Adrenal gland (tissue), 9 donors: ENCODE measurements at regions not wholly inside any gene's neighbourhood (a gene's known extent, or its start where the extent isn't known, plus 50 kb on each side); places are given as distances from the start of the nearest gene placed in this dataset.

Source experiments
- DNase-seq, 7 donors: peaks; one replicate each; pipeline ENCODE4 v3.0.0-alpha.2; 2019 to 2020
- H3K27ac ChIP-seq, 5 donors: fragments of 200-600 bp; sonication (generic) in 4 of 5; 1 replicate in 3 of 5; 2 replicates in 2 of 5; pipeline versions ENCODE4 v1.5.1 to v1.8.0; 2016 to 2020; ENCODE audit warnings: mild to moderate bottlenecking in 1 of 5
- H3K27me3 ChIP-seq: fragments of 200-600 bp; 2 replicates; pipeline ENCODE4 v1.8.0; 2021
- H3K36me3 ChIP-seq, 2 donors: fragments of 200-600 bp; replicated peaks in 1 of 2; 1 replicate in 1 of 2; 2 replicates in 1 of 2; pipeline versions ENCODE4 v1.5.1 to v1.8.0; 2018 to 2022
- H3K4me1 ChIP-seq, 2 donors: fragments of 200-600 bp; replicated peaks in 1 of 2; 1 replicate in 1 of 2; 2 replicates in 1 of 2; pipeline versions ENCODE4 v1.5.1 to v1.8.0; 2018 to 2021
- H3K4me3 ChIP-seq, 4 donors: fragments of 200-600 bp; sonication (generic) in 3 of 4; one replicate each; pipeline ENCODE4 v1.5.1; 2016 to 2018
- H3K9me3 ChIP-seq, 3 donors: fragments of 200-600 bp; sonication (generic) in 1 of 3; replicated peaks in 1 of 3; 1 replicate in 2 of 3; 2 replicates in 1 of 3; pipeline versions ENCODE4 v1.5.1 to v1.8.0; 2016 to 2021
- POLR2A ChIP-seq, 2 donors: fragments of 450-650 bp; IDR thresholded peaks; one replicate each; pipeline ENCODE4 v1.6.1; 2017; ENCODE audit warnings: antibody characterized with exemption in 2 of 2, mild to moderate bottlenecking in 2 of 2, moderate library complexity in 1 of 2
- WGBS, 4 donors: extraction: QIAGEN DNeasy Blood & Tissue Kit in 2 of 4; methylation state at CpG; one replicate each; pipeline versions ENCODE4 v1.1.5 to v1.1.7; 2013 to 2017; 5-methylcytosine and 5-hydroxymethylcytosine counted together
- intact Hi-C, 2 donors: fragments of 100-400 bp; cut with DNase I; formaldehyde crosslinking; loops; one replicate each; pipeline versions ENCODE4 v1.14.1 to v1.15.0; 2022 to 2023
- TF ChIP-seq, protein P1 (sequence below), 6 experiments: fragments of 450-650 bp in 4 of 6; fragments of 200-600 bp in 2 of 6; sonication (generic) in 1 of 6; IDR thresholded peaks; 1 replicate in 5 of 6; 2 replicates in 1 of 6; pipeline versions ENCODE4 v1.5.1 to v1.8.0; 2016 to 2021; ENCODE audit warnings: antibody characterized with exemption in 6 of 6, mild to moderate bottlenecking in 2 of 6, moderate library complexity in 1 of 6
- donor health status: healthy with polysubstance abuse.
- donor health status: Bipolar disorder and iron deficiency.
- donor health status: DM: yes; HTN: yes; CAD: no.
- donor health status: DM: no; HTN: no; CAD: no.
- donor health status: DM: no; HTN: no; CAD: no.

DNA sequence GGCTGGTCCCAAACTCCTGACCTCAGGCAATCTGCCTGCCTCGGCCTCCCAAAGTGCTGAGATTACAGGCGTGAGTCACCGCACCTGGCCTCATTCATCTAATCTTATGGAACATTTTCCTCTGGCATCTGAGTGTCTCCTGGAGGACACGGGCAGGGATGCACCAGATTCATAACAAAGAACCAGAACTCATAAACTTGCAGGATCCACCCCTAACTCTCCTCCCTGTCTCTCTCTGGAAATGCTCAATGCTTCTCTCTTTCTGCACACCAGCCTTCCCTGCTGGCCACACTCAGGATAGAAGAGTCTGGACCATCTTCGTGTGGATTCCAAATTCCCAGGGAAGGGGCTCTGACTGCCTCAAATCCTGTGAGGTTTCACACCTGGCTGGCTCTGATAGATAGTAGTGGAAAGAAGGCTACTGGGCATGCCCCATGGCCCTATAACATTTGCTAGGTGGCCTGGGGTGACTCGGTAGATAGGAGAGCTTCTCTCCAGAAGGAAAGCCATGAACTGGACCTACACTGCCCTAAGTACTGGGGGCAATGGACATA lies 483.2 kb upstream of the GYPC start:
- H3K27me3 ChIP-seq = no peaks in the 10 kb centered on the region
- no peak overlapping the region for H3K4me3 ChIP-seq
- H3K27ac ChIP-seq = no peak overlapping the region
- no peaks in the 10 kb centered on the region for H3K36me3 ChIP-seq
- DNase-seq = no peak
- no peak for TF ChIP-seq POLR2A (IDR thresholded peaks at IDR 0.05)
- TF ChIP-seq, protein P1, sequence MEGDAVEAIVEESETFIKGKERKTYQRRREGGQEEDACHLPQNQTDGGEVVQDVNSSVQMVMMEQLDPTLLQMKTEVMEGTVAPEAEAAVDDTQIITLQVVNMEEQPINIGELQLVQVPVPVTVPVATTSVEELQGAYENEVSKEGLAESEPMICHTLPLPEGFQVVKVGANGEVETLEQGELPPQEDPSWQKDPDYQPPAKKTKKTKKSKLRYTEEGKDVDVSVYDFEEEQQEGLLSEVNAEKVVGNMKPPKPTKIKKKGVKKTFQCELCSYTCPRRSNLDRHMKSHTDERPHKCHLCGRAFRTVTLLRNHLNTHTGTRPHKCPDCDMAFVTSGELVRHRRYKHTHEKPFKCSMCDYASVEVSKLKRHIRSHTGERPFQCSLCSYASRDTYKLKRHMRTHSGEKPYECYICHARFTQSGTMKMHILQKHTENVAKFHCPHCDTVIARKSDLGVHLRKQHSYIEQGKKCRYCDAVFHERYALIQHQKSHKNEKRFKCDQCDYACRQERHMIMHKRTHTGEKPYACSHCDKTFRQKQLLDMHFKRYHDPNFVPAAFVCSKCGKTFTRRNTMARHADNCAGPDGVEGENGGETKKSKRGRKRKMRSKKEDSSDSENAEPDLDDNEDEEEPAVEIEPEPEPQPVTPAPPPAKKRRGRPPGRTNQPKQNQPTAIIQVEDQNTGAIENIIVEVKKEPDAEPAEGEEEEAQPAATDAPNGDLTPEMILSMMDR (IDR thresholded peaks at IDR 0.05) = no peak
- no peaks in the 10 kb centered on the region for H3K4me1 ChIP-seq
- H3K9me3 ChIP-seq = no peaks in the 10 kb centered on the region
- intact Hi-C loops = no loop called here
- 56 to 81% (median 75%) methylated on average over 3 to 6 of the region's 6 CpGs for WGBS, 4 donors

DNA sequence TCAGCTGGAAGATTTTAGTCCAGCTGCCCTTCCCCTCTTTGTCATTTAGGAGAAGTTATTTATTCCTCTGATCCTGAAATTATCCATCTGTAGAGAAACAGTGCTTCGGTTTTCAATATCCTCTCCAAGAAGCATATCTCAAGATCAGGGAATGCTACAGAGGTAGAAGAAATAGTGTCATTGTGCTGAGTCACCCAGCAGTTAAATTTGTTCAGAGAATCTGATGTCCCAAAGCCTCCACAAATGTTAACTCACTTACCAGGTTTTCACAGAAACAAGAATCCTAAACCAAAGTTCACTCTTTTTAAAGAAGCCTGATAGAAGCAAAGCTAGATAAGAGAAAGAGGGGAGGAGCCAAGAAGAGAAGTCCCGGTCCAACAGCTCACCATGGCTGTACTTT lies 480.7 kb upstream of the GYPC start:
- H3K9me3 ChIP-seq = no peaks in the 10 kb centered on the region
- H3K27ac ChIP-seq = no peak overlapping the region
- TF ChIP-seq, protein P1 (IDR thresholded peaks at IDR 0.05) = no peak
- TF ChIP-seq POLR2A (IDR thresholded peaks at IDR 0.05) = no peak
- intact Hi-C loops = no loop called here
- WGBS, 4 donors = 64 to 71% (median 65%) methylated on average over 2 of the region's 2 CpGs
- H3K27me3 ChIP-seq = no peaks in the 10 kb centered on the region
- H3K4me3 ChIP-seq = no peak overlapping the region
- no peaks in the 10 kb centered on the region for H3K4me1 ChIP-seq
- H3K36me3 ChIP-seq = no peaks in the 10 kb centered on the region
- no peak for DNase-seq

DNA sequence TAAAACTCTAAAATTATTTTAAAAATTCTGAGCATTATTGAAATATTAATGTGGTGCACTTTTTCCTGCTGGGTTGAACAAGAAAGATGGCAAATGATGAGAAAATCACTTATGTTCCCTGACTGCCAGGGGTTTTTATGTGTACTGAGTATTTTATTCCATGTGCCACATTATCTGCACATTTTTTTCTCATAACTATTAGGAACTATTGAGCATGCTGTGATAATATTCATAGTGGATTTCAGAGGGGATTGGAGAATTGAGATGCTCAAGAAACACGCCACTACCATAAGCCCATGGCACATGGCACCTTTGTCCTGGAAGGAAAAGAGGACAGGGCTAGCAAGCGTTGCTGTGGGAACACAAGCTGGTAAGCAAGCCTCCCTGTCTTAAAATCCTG lies 478.5 kb upstream of the GYPC start:
- WGBS, 4 donors = 80 to 94% (median 85%) methylated on average over 2 of the region's 2 CpGs
- DNase-seq = no peak
- Histone ChIP-seq H3K27ac (no peak overlapping the region), H3K4me1 (no peaks in the 10 kb centered on the region), H3K36me3 (no peaks in the 10 kb centered on the region), H3K27me3 (no peaks in the 10 kb centered on the region), H3K9me3 (no peaks in the 10 kb centered on the region), H3K4me3 (no peak overlapping the region)
- intact Hi-C loops = no loop called here
- TF ChIP-seq, protein P1 (IDR thresholded peaks at IDR 0.05) = no peak
- TF ChIP-seq POLR2A (IDR thresholded peaks at IDR 0.05) = no peak

DNA sequence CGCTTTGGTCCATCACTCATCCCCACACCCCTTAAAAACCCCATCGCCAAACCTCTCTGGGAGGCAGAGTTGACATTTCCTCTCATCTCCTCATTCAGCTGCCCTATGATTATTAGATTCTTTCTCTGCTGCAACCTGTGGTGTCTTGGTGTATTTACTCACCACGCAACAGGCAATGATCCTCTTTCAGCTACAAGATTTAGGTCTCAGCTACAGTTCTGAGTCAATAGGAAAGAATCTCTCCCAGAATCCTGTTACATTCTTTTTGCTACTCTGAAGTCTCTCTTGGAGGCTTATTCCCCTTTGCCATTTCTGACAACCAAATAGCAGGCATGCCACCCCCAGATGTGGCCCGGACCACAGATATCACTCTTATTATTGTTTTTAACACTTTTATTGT lies 468.3 kb upstream of the GYPC start:
- 78 to 84% (median 82%) methylated on average over 4 of the region's 4 CpGs for WGBS, 4 donors
- no peaks in the 10 kb centered on the region for H3K9me3 ChIP-seq
- no peaks in the 10 kb centered on the region for H3K36me3 ChIP-seq
- no peak overlapping the region for H3K27ac ChIP-seq
- H3K27me3 ChIP-seq = no peaks in the 10 kb centered on the region
- H3K4me1 ChIP-seq = no peaks in the 10 kb centered on the region
- TF ChIP-seq POLR2A (IDR thresholded peaks at IDR 0.05) = no peak
- TF ChIP-seq, protein P1 (IDR thresholded peaks at IDR 0.05) = no peak
- DNase-seq = no peak
- intact Hi-C loops = no loop called here
- no peak overlapping the region for H3K4me3 ChIP-seq
